Umbilical cord (tissue), 1 donor: ENCODE measurements at regions not wholly inside any gene's neighbourhood (a gene's known extent, or its start where the extent isn't known, plus 50 kb on each side); places are given as distances from the start of the nearest gene placed in this dataset.
"Not testable (repeated sequence)": the region's sequence is repeated elsewhere in the genome, so short reads cannot be mapped to it uniquely, and the experiment has no call there.

Experiments used
- DNase-seq: peaks from one replicate; pipeline ENCODE4 v3.0.0-alpha.2; 2015; ENCODE audit warnings: low spot score

- no peak for DNase-seq
These were observed 106.6 kb upstream of the BTN3A2 start for GRCh38 chr6:26258212-26258977.

GRCh38 chr6:26260110-26260637 lies 104.8 kb upstream of the BTN3A2 start:
- no peak for DNase-seq

GRCh38 chr6:26260725-26261490 lies 104.1 kb upstream of the BTN3A2 start:
- no peak for DNase-seq

GRCh38 chr6:26264547-26264946 lies 100.5 kb upstream of the BTN3A2 start:
- no peak for DNase-seq

- no peak for DNase-seq
These were observed 97.9 kb upstream of the BTN3A2 start for GRCh38 chr6:26267083-26267589.

GRCh38 chr6:26268659-26269402 lies 96.2 kb upstream of the BTN3A2 start:
- no peak for DNase-seq

- peak; percentile 10 for DNase-seq
These were observed 95.2 kb upstream of the BTN3A2 start for GRCh38 chr6:26269531-26270485.

GRCh38 chr6:26270486-26270861 lies 94.5 kb upstream of the BTN3A2 start:
- DNase-seq: no peak

- DNase-seq: peak; percentile 96
These were observed 93.9 kb upstream of the BTN3A2 start for GRCh38 chr6:26270903-26271667.

GRCh38 chr6:26271668-26272024 lies 93.4 kb upstream of the BTN3A2 start:
- no peak for DNase-seq

- DNase-seq: no peak
These were observed 92.8 kb upstream of the BTN3A2 start for GRCh38 chr6:26272171-26272637.

GRCh38 chr6:26273673-26274588 lies 91.1 kb upstream of the BTN3A2 start:
- DNase-seq: peak; percentile 56

- no peak for DNase-seq
These were observed 89.3 kb upstream of the BTN3A2 start for GRCh38 chr6:26275663-26276062.

GRCh38 chr6:26276841-26277648 lies 88.0 kb upstream of the BTN3A2 start:
- DNase-seq: no peak

GRCh38 chr6:26278536-26278935 lies 86.5 kb upstream of the BTN3A2 start:
- no peak for DNase-seq

- not testable (repeated sequence) for DNase-seq
These were observed 85.6 kb upstream of the BTN3A2 start for GRCh38 chr6:26279371-26279770.

- DNase-seq: no peak
These were observed 84.6 kb upstream of the BTN3A2 start for GRCh38 chr6:26280407-26280806.
